ENCODE measurements at regions not wholly inside any gene's neighbourhood (a gene's known extent, or its start where the extent isn't known, plus 50 kb on each side); places are given as distances from the start of the nearest gene placed in this dataset.

DNA sequence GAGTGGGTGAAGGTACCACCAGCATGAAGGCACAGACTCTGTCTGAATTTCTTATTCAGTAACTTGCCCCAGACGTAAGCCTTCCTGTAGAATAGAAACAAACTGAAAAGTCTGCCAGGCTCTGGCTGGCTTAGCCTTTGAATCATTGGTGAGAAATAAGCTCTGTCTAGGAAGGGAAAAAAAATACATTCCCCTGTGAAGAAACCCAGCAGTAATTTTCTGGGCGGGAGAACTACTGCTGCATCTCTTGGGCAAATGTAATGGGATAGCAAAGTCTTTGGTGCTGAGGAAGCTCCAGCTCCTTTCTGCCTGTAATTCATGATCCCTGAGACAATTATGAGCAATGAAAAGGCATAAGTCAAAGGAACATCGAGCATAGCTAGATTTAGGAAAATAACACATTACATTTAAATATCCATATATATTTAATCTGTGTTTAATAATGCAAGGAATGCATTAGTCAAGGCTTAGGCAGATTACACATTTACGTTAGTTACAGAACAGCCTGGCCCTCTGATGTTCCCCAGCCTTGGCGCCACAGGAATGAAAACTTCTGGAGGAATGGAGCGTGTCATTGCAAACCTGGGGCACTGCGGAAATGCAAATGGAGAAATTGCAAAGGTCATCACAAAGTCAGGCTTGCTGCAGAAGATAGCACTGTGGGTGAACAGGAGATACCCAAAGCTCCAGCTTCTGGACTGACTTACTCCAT is 216.3 kb upstream of the CAMK1G start:
- Histone ChIP-seq H3K79me2 (ENCODE audit: insufficient read depth, low read length) (no peaks in the 10 kb centered on the region), H4K20me1 (ENCODE audit: low read depth, low read length) (no peaks in the 10 kb centered on the region), H3F3A (ENCODE audit: insufficient read depth) (no peaks in the 10 kb centered on the region), H3K36me3 (ENCODE audit: low read length) (no peaks in the 10 kb centered on the region), H3K27ac (ENCODE audit: low read depth, low read length) (no peak overlapping the region), H3K9me2 (replicated peaks; ENCODE audit: insufficient read depth, low read length) (no peaks in the 10 kb centered on the region), H2AFZ (ENCODE audit: low read depth, low read length, severe bottlenecking) (no peak overlapping the region), H3K4me2 (ENCODE audit: low read depth, low read length, poor library complexity, severe bottlenecking) (no peak overlapping the region), H3K4me3 (ENCODE audit: insufficient read depth, low read length, poor library complexity, severe bottlenecking) (no peak overlapping the region), H3K9ac (ENCODE audit: low read length) (no peak overlapping the region), H3K9me3 (ENCODE audit: insufficient read depth, low read length) (no peaks in the 10 kb centered on the region), H3K27me3 (ENCODE audit: low read length) (no peaks in the 10 kb centered on the region)
- no peak for TF ChIP-seq EZH2phosphoT487 (conservative IDR thresholded peaks at IDR 0.05; ENCODE audit: low read length)
- TF ChIP-seq, protein P1, sequence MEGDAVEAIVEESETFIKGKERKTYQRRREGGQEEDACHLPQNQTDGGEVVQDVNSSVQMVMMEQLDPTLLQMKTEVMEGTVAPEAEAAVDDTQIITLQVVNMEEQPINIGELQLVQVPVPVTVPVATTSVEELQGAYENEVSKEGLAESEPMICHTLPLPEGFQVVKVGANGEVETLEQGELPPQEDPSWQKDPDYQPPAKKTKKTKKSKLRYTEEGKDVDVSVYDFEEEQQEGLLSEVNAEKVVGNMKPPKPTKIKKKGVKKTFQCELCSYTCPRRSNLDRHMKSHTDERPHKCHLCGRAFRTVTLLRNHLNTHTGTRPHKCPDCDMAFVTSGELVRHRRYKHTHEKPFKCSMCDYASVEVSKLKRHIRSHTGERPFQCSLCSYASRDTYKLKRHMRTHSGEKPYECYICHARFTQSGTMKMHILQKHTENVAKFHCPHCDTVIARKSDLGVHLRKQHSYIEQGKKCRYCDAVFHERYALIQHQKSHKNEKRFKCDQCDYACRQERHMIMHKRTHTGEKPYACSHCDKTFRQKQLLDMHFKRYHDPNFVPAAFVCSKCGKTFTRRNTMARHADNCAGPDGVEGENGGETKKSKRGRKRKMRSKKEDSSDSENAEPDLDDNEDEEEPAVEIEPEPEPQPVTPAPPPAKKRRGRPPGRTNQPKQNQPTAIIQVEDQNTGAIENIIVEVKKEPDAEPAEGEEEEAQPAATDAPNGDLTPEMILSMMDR (IDR thresholded peaks at IDR 0.05; ENCODE audit: insufficient read depth, low read length, poor library complexity, severe bottlenecking) = no peak

DNA sequence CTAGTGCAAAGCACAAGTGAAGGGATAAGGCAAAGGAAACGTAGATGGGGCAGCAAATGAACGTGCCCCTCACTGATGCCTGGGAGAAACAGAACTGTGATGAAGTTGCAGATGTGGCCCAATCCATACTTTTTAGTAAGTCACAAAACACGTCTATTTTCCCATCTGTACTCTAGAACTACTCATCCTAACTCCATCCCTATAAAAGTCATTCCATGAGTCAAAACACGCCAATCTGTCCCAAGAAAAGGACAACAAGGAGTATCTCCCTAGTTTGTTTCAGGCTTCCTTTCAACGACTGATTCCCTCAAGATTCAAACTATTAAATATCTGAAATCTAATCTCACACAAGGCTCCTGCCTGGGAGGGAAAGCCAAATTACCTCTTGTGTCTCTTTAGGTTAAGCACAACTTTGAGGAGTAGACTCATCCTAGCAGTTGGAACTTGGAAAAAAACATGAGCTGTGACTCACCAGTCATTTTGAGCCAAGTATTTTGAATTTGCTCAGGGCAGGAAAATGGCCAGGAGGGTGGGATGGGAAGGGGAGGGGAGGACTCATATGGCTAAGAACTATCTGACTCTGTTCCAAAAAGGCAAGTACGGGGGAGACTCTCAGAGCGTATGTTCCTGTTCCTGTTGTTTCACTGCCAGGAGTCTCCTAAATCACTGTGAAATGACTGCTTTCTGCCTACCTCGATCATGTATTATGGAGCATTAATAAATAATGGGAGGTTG is 214.5 kb upstream of the CAMK1G start:
- H3K9ac ChIP-seq (ENCODE audit: low read length) = no peak overlapping the region
- H2AFZ ChIP-seq (ENCODE audit: low read depth, low read length, severe bottlenecking) = no peak overlapping the region
- no peaks in the 10 kb centered on the region for H3K27me3 ChIP-seq (ENCODE audit: low read length)
- H4K20me1 ChIP-seq (ENCODE audit: low read depth, low read length) = no peaks in the 10 kb centered on the region
- H3K9me2 ChIP-seq (replicated peaks; ENCODE audit: insufficient read depth, low read length) = no peaks in the 10 kb centered on the region
- no peaks in the 10 kb centered on the region for H3K9me3 ChIP-seq (ENCODE audit: insufficient read depth, low read length)
- no peaks in the 10 kb centered on the region for H3K36me3 ChIP-seq (ENCODE audit: low read length)
- no peak for TF ChIP-seq EZH2phosphoT487 (conservative IDR thresholded peaks at IDR 0.05; ENCODE audit: low read length)
- TF ChIP-seq, protein P1 (IDR thresholded peaks at IDR 0.05; ENCODE audit: insufficient read depth, low read length, poor library complexity, severe bottlenecking) = no peak
- H3K79me2 ChIP-seq (ENCODE audit: insufficient read depth, low read length) = no peaks in the 10 kb centered on the region
- H3F3A ChIP-seq (ENCODE audit: insufficient read depth) = no peaks in the 10 kb centered on the region
- no peak overlapping the region for H3K27ac ChIP-seq (ENCODE audit: low read depth, low read length)
- H3K4me2 ChIP-seq (ENCODE audit: low read depth, low read length, poor library complexity, severe bottlenecking) = no peak overlapping the region
- no peak overlapping the region for H3K4me3 ChIP-seq (ENCODE audit: insufficient read depth, low read length, poor library complexity, severe bottlenecking)

DNA sequence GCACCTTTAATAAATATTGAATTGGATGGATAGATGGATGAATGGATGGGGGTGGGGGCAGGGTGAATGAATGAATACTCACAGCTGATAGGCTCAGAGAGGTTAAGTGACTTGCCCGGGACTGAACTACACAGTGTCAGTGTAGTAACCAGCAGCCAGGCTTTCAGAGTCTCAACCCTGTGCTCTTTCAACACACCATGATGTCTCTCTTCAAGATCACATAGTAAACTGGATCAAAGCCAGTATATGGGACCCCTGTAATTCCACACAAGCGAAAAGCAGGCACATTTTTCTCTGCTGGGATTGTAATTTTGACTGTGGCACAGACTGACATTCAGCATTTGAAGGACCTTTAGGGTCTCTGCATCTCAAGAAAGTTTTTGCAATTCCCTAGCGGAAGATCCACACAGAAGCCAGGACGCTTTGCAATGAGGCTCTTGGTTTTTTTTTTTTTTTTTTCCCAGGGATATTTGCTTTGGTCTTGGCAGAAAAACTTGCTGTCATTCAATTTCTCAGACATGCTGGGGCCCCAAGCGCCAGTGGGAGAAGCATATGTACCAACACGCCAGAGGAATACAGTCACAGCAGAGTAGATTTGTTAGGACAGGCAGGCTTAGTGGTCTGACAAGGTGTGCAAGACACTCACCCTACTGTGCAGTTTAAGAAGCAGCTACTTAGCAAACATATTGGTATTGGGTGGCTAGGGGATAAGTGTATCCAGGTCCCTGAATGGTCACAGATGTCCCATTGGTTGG is 213.1 kb upstream of the CAMK1G start:
- no peak overlapping the region for H3K4me2 ChIP-seq (ENCODE audit: low read depth, low read length, poor library complexity, severe bottlenecking)
- no peaks in the 10 kb centered on the region for H3K9me3 ChIP-seq (ENCODE audit: insufficient read depth, low read length)
- H2AFZ ChIP-seq (ENCODE audit: low read depth, low read length, severe bottlenecking) = no peak overlapping the region
- no peaks in the 10 kb centered on the region for H4K20me1 ChIP-seq (ENCODE audit: low read depth, low read length)
- H3K4me3 ChIP-seq (ENCODE audit: insufficient read depth, low read length, poor library complexity, severe bottlenecking) = no peak overlapping the region
- H3F3A ChIP-seq (ENCODE audit: insufficient read depth) = no peaks in the 10 kb centered on the region
- no peak for TF ChIP-seq EZH2phosphoT487 (conservative IDR thresholded peaks at IDR 0.05; ENCODE audit: low read length)
- TF ChIP-seq, protein P1 (IDR thresholded peaks at IDR 0.05; ENCODE audit: insufficient read depth, low read length, poor library complexity, severe bottlenecking) = no peak
- no peak overlapping the region for H3K27ac ChIP-seq (ENCODE audit: low read depth, low read length)
- no peaks in the 10 kb centered on the region for H3K79me2 ChIP-seq (ENCODE audit: insufficient read depth, low read length)
- no peaks in the 10 kb centered on the region for H3K36me3 ChIP-seq (ENCODE audit: low read length)
- no peaks in the 10 kb centered on the region for H3K9me2 ChIP-seq (replicated peaks; ENCODE audit: insufficient read depth, low read length)
- no peaks in the 10 kb centered on the region for H3K27me3 ChIP-seq (ENCODE audit: low read length)
- no peak overlapping the region for H3K9ac ChIP-seq (ENCODE audit: low read length)

Measured in SU-DHL-6 (cell line).